NB4 (cell line): ENCODE measurements at regions not wholly inside any gene's neighbourhood (a gene's known extent, or its start where the extent isn't known, plus 50 kb on each side); places are given as distances from the start of the nearest gene placed in this dataset.

ENCODE experiments used
- CTCF ChIP-seq: IDR thresholded peaks from one replicate; pipeline ENCODE4 v1.5.1; 2012; ENCODE audit warnings: low read depth, low read length
- MAX ChIP-seq: IDR thresholded peaks from 2 replicates; pipeline ENCODE4 v1.6.1; 2011; ENCODE audit warnings: low read depth, low read length
- MYC ChIP-seq: IDR thresholded peaks from 2 replicates; pipeline ENCODE4 v1.6.1; 2011; ENCODE audit warnings: low read depth, low read length
- POLR2A ChIP-seq: IDR thresholded peaks from 2 replicates; pipeline ENCODE4 v1.6.1; 2011; ENCODE audit warnings: mild to moderate bottlenecking; ENCODE audit not compliant: insufficient read length; ENCODE audit errors: extremely low read depth

DNA sequence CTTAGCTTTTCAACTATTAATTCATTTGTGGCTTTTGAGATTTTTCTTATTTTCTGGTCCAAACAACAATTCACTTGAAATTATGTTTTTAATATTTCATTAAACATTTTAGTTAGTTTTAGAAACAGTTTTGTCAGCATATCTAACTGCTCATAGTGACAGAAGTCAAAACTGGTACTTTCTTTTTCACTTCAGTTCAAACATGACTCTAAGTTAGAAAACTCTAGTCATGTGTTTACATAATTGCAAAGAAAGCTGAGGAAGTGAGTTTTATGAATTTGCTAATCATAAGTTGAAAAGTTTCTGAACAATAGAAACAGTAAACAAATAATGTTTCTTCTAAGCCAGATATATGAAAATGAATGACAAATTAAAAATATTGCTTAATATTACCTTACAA lies 1931.0 kb downstream of the EFNA5 start:
- TF ChIP-seq POLR2A (no peak), CTCF (no peak), MYC (no peak), MAX (no peak)
